ENCODE measurements at regions not wholly inside any gene's neighbourhood (a gene's known extent, or its start where the extent isn't known, plus 50 kb on each side); places are given as distances from the start of the nearest gene placed in this dataset.

DNA sequence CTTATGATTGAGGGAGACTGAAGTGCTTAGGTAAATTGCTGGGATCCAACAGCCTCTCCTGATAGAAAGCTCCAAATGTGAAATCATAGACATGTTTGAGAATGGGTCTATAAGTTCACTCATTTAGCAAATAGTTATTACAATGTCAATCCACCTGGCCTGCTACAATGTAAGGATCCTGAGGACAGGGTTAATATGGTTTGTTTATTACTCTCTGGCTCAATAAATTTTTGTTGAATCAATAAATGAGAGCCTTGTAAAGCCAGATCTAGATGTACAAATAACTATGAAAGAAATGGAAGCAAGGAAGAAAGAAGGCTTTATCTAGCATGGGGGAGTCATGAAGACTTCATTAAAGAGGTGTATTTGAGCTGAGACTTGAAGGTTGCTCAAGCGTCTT, 165.6 kb upstream of the IGF1 start:
- TF ChIP-seq EP300 (IDR thresholded peaks at IDR 0.05) (no peak), POLR2A (IDR thresholded peaks at IDR 0.05) (no peak)
- TF ChIP-seq, protein P1, sequence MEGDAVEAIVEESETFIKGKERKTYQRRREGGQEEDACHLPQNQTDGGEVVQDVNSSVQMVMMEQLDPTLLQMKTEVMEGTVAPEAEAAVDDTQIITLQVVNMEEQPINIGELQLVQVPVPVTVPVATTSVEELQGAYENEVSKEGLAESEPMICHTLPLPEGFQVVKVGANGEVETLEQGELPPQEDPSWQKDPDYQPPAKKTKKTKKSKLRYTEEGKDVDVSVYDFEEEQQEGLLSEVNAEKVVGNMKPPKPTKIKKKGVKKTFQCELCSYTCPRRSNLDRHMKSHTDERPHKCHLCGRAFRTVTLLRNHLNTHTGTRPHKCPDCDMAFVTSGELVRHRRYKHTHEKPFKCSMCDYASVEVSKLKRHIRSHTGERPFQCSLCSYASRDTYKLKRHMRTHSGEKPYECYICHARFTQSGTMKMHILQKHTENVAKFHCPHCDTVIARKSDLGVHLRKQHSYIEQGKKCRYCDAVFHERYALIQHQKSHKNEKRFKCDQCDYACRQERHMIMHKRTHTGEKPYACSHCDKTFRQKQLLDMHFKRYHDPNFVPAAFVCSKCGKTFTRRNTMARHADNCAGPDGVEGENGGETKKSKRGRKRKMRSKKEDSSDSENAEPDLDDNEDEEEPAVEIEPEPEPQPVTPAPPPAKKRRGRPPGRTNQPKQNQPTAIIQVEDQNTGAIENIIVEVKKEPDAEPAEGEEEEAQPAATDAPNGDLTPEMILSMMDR (IDR thresholded peaks at IDR 0.05), result no peak

All from gastroesophageal sphincter (tissue), 3 donors.